Hematopoietic multipotent progenitor cell treated with erythropoietin and hydrocortisone succinate and interleukin-3 and kit ligand, for 15 days (in vitro differentiated cells): ENCODE measurements at regions not wholly inside any gene's neighbourhood (a gene's known extent, or its start where the extent isn't known, plus 50 kb on each side); places are given as distances from the start of the nearest gene placed in this dataset.

ENCODE experiments used
- DNase-seq: peaks from one replicate; pipeline ENCODE4 v3.0.0-alpha.2; 2015; ENCODE audit warnings: low spot score

GRCh38 chr10:3237530-3237929 lies 64.9 kb upstream of the PITRM1 start:
- no peak for DNase-seq

DNA sequence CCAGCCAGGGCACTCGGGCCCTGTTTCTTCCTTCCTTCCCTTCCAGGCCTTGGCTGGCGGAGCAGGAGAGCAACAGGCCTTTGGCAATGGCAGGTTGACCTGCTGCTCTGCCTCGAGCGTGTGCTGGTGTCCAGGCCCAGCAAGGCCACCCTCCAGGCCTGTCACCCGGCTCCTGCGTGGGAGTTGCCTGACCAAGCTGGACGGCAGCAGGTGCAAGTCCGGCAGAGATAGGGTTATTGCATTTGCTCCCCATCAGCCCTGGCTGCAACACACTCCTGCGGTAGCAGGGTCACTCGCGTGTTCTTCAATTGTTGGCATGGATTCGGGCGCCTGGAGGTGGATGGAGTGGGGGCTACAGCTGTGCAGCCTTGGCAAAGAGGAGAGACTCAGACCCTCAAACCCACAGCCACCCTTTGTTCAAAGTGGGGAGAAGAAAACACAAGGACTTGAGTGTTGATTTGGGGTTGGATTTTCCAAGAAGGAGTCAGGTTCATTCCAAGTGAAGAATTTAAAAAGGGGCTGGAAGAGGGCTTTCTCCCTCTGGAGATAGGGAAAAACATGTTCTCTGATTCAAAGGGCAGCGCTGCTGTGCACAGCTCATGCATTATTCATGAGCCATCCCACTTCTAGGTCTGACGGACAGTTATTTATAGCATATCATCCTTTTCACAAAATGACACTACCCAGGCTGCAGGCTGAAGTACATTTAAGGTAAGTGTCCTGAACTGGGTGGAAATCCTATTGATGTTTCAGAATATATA lies 64.2 kb upstream of the PITRM1 start:
- DNase-seq, result no peak

DNA sequence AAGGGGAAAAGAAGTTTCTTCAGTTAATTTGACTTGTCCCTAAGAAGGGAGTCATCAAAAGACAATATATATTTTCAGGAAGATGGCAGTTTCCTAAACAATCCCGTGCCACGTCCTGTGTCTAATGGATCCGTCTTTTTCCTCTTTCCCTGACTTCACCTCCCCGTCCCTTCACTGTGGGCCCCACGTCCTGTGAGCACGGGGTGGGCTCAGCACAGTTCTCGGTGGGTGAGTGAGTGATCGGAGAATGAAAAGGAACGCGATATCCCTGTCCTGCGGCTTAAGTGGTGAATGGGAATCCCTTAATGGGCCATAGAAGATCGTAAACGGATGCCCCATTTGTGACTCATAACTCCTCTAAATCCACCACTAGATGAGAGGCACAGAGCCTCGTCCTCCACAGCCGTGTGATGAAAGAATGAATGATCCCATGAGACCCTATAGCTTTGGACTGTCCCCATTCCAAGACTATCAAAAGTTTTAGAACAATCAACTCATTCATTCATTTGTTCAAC lies 63.5 kb upstream of the PITRM1 start:
- DNase-seq, result no peak

DNA sequence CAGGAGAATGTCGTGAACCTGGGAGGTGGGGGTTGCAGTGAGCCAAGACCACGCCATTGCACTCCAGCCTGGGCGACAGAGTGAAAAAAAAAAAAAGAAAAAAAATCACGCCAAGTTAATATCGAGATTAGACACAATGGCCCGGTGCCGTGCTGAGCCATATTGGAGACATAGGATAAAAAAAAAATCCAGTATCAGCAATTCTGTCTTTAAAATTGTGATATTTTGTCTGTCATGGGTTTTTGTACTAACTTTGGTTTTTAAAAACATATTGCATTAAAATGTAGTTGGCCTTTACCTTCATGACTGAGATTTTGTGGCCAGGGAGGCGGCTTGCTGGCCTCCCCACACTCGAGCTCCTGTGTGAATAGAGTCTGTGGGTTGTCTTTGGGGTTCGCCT lies 62.8 kb upstream of the PITRM1 start:
- no peak for DNase-seq

DNA sequence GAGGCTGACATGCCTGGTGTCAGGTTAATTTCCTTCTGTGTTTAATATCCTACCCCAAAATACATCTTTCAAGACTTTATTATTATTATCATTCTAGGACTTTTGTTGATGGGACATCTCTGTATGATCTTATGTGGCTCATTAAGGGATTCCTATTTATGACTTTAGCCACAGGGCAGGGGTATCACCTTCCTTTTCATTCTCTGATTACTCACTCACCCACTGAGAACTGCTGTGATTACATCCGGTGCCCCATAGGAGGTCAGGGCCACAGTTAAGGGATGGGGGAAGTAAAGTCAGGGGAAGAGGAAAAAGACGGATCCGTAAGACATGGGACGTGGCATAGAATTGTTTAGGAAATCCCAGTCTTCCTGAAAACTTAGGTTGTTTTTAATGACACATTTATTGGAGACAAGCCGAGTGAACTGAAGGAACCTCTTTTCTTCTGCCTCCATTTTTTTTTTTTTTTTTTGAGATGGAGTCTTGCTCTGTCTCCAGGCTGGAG lies 61.0 kb upstream of the PITRM1 start:
- DNase-seq, result no peak

- no peak for DNase-seq
These were observed 59.6 kb upstream of the PITRM1 start for GRCh38 chr10:3231951-3232730.

GRCh38 chr10:3229815-3230214 lies 57.2 kb upstream of the PITRM1 start:
- DNase-seq, result no peak

DNA sequence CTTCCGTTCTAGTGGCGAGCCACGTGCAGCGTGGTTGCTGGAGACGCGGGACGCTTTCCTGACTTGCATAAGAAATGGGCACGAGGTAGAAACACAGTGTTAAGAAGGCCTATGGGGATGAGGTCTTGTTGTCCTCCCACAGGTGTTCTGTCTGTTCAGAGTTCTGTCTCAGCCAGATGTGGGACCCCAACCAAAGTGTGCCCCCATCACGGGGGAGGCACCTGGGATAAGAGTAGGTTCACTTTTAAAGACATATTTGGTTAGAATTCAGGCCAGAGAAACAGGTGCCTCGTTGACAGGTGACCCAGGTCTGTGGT lies 56.0 kb upstream of the PITRM1 start:
- DNase-seq, result no peak

- no peak for DNase-seq
These were observed 54.6 kb upstream of the PITRM1 start for GRCh38 chr10:3226960-3227744.

- DNase-seq, result no peak
These were observed 53.0 kb upstream of the PITRM1 start for GRCh38 chr10:3225561-3225960.

GRCh38 chr10:3224241-3224640 lies 51.7 kb upstream of the PITRM1 start:
- no peak for DNase-seq

- DNase-seq, result no peak
These were observed 50.0 kb upstream of the PITRM1 start for GRCh38 chr10:3222626-3223025.
